Esophagus squamous epithelium (tissue), 4 donors: ENCODE measurements at regions not wholly inside any gene's neighbourhood (a gene's known extent, or its start where the extent isn't known, plus 50 kb on each side); places are given as distances from the start of the nearest gene placed in this dataset.

Experiments
- CTCF ChIP-seq, 6 experiments: fragments of 450-650 bp in 4 of 6; fragments of 200-600 bp in 2 of 6; sonication (generic) in 2 of 6; IDR thresholded peaks; one replicate each; pipeline ENCODE4 v1.5.1; 2016 to 2019; ENCODE audit warnings: antibody characterized with exemption in 6 of 6, mild to moderate bottlenecking in 4 of 6, moderate library complexity in 4 of 6
- POLR2A ChIP-seq, 4 donors: fragments of 450-650 bp; IDR thresholded peaks; one replicate each; pipeline ENCODE4 v1.6.1; 2017; ENCODE audit warnings: antibody characterized with exemption in 4 of 4, mild to moderate bottlenecking in 4 of 4, moderate library complexity in 3 of 4

GRCh38 chr5:57600321-57600720 lies 117.7 kb upstream of the ACTBL2 start:
- TF ChIP-seq CTCF (IDR thresholded peaks at IDR 0.05), result no peak
- no peak for TF ChIP-seq POLR2A (IDR thresholded peaks at IDR 0.05)
